ENCODE measurements at regions not wholly inside any gene's neighbourhood (a gene's known extent, or its start where the extent isn't known, plus 50 kb on each side); places are given as distances from the start of the nearest gene placed in this dataset.

DNA sequence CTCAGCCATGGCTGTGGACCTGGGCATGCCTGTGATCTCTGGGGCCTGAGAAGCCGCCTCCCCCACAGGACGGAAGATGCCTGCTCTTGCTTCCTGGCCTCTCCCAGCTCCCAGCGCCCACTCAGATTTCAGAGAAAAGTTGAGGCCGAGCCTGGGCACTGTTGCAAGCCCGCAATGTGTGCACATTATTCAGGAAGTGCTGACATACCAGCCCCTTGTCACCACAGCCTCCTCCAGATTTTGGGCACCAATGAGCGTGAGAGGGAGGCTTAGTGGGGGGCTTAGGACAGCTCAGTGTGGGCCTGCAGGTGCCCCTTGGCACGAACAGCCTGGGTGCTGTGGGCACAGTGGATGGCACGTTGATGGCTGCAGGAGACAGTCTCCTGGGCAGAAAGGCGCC is 1400.9 kb upstream of the ALCAM start:
- in situ Hi-C loops (cut with MboI): no loop called here
- intact Hi-C loops (cut with micrococcal nuclease; ENCODE audit: unreplicated experiment): no loop called here
- ATAC-seq (no peak), DNase-seq (ENCODE audit: low read depth, low spot score) (no peak), FAIRE-seq (no peak)
- Histone ChIP-seq H3K27ac (ENCODE audit: control insufficient read depth, insufficient read depth) (no peak overlapping the region), H2AFZ (ENCODE audit: control insufficient read depth, low read depth, low read length) (no peak overlapping the region), H3K4me3 (no peak overlapping the region), H3K9ac (ENCODE audit: control insufficient read depth, insufficient read depth, low read length) (no peak overlapping the region), H3K9me3 (replicated peaks; ENCODE audit: control insufficient read depth, insufficient read depth, low read length) (no peaks in the 10 kb centered on the region), H3K4me2 (ENCODE audit: control insufficient read depth, insufficient read depth) (no peak overlapping the region), H3K36me3 (ENCODE audit: control insufficient read depth in 2 of 2, insufficient read depth in 2 of 2, low read length in 1 of 2) (no peaks in the 10 kb centered on the region), H3K4me1 (ENCODE audit: control insufficient read depth, insufficient read depth, low read length) (no peaks in the 10 kb centered on the region), H3K79me2 (ENCODE audit: control insufficient read depth, insufficient read depth, low read length) (no peaks in the 10 kb centered on the region), H4K20me1 (ENCODE audit: control insufficient read depth, insufficient read depth) (no peaks in the 10 kb centered on the region), H3K27me3 (replicated peaks in 1 of 2; ENCODE audit: control insufficient read depth in 2 of 2, insufficient read depth in 2 of 2, low read length in 1 of 2) (no peaks in the 10 kb centered on the region)
- BruUV-seq (replicated peaks): no TSS peak
- ChIA-PET SMC1A (ENCODE audit: uncharacterized antibody, unreplicated experiment) (interaction anchor here (1.2 to 1.5 kb wide), 3 partner anchors 11 to 18 kb away, joined by 3 to 5 read pairs (median 3); no protein-coding TSS in a partner anchor), CTCF (interaction anchor here (0.8 to 2.7 kb wide), 2 partner anchors 10 to 13 kb away, joined by 3 to 14 read pairs; no protein-coding TSS in a partner anchor), POLR2A (interaction anchor here (1.1 kb wide), 1 partner anchor 10 kb away, joined by 4 read pairs; no protein-coding TSS in a partner anchor), RAD21 (ENCODE audit: unreplicated experiment) (no interaction called here)
- WGBS (ENCODE audit: insufficient coverage, insufficient replicate concordance, low lambda C conversion rate, missing lambda C conversion rate): 26% methylated on average over 9 of the region's 9 CpGs
- TF ChIP-seq MYC (IDR thresholded peaks at IDR 0.05; ENCODE audit: insufficient read depth, insufficient read length, insufficient replicate concordance, low read length, severe bottlenecking) (no peak), CHD1 (IDR thresholded peaks at IDR 0.05; ENCODE audit: low read depth, low read length) (no peak), BRCA1 (IDR thresholded peaks at IDR 0.05; ENCODE audit: low read depth, low read length) (no peak), SP1 (IDR thresholded peaks at IDR 0.05; ENCODE audit: low read depth, low read length) (no peak), PML (IDR thresholded peaks at IDR 0.05; ENCODE audit: low read length) (no peak), HDGF (IDR thresholded peaks at IDR 0.05) (no peak), TAF1 (IDR thresholded peaks at IDR 0.05; ENCODE audit: borderline replicate concordance, low read depth, low read length) (no peak), POLR2AphosphoS5 (IDR thresholded peaks at IDR 0.05; ENCODE audit: low read length) (no peak), RB1 (IDR thresholded peaks at IDR 0.05; ENCODE audit: borderline replicate concordance) (no peak), TCF3 (IDR thresholded peaks at IDR 0.05; ENCODE audit: borderline replicate concordance, insufficient read depth, low read depth, low read length) (no peak), PAX5 (IDR thresholded peaks at IDR 0.05; ENCODE audit: borderline replicate concordance, low read depth, low read length) (no peak), NFYA (IDR thresholded peaks at IDR 0.05; ENCODE audit: borderline replicate concordance, low read depth, low read length) (no peak), SIX5 (IDR thresholded peaks at IDR 0.05; ENCODE audit: low read depth, low read length, severe bottlenecking) (no peak), EZH2 (IDR thresholded peaks at IDR 0.05; ENCODE audit: borderline replicate concordance, control insufficient read depth, low read depth, low read length) (no peak), BHLHE40 (IDR thresholded peaks at IDR 0.05; ENCODE audit: borderline replicate concordance in 1 of 2, low read depth in 2 of 2, low read length in 1 of 2) (no peak)
- TF ChIP-seq, protein P1, sequence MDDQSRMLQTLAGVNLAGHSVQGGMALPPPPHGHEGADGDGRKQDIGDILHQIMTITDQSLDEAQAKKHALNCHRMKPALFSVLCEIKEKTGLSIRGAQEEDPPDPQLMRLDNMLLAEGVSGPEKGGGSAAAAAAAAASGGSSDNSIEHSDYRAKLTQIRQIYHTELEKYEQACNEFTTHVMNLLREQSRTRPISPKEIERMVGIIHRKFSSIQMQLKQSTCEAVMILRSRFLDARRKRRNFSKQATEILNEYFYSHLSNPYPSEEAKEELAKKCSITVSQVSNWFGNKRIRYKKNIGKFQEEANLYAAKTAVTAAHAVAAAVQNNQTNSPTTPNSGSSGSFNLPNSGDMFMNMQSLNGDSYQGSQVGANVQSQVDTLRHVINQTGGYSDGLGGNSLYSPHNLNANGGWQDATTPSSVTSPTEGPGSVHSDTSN (IDR thresholded peaks at IDR 0.05; ENCODE audit: insufficient replicate concordance, low read depth, low read length): no peak
- TF ChIP-seq, protein P2, sequence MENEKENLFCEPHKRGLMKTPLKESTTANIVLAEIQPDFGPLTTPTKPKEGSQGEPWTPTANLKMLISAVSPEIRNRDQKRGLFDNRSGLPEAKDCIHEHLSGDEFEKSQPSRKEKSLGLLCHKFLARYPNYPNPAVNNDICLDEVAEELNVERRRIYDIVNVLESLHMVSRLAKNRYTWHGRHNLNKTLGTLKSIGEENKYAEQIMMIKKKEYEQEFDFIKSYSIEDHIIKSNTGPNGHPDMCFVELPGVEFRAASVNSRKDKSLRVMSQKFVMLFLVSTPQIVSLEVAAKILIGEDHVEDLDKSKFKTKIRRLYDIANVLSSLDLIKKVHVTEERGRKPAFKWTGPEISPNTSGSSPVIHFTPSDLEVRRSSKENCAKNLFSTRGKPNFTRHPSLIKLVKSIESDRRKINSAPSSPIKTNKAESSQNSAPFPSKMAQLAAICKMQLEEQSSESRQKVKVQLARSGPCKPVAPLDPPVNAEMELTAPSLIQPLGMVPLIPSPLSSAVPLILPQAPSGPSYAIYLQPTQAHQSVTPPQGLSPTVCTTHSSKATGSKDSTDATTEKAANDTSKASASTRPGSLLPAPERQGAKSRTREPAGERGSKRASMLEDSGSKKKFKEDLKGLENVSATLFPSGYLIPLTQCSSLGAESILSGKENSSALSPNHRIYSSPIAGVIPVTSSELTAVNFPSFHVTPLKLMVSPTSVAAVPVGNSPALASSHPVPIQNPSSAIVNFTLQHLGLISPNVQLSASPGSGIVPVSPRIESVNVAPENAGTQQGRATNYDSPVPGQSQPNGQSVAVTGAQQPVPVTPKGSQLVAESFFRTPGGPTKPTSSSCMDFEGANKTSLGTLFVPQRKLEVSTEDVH (IDR thresholded peaks at IDR 0.05; ENCODE audit: low read depth, partially characterized antibody): no peak
- TF ChIP-seq, protein P3, sequence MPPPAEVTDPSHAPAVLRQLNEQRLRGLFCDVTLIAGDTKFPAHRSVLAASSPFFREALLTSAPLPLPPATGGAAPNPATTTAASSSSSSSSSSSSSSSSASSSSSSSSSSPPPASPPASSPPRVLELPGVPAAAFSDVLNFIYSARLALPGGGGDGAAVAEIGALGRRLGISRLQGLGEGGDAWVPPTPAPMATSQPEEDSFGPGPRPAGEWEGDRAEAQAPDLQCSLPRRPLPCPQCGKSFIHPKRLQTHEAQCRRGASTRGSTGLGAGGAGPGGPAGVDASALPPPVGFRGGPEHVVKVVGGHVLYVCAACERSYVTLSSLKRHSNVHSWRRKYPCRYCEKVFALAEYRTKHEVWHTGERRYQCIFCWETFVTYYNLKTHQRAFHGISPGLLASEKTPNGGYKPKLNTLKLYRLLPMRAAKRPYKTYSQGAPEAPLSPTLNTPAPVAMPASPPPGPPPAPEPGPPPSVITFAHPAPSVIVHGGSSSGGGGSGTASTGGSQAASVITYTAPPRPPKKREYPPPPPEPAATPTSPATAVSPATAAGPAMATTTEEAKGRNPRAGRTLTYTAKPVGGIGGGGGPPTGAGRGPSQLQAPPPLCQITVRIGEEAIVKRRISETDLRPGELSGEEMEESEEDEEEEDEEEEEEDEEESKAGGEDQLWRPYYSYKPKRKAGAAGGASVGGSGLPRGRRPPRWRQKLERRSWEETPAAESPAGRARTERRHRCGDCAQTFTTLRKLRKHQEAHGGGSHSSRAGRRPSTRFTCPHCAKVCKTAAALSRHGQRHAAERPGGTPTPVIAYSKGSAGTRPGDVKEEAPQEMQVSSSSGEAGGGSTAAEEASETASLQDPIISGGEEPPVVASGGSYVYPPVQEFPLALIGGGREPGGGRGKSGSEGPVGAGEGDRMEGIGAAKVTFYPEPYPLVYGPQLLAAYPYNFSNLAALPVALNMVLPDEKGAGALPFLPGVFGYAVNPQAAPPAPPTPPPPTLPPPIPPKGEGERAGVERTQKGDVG (CRISPR knock-in tag; IDR thresholded peaks at IDR 0.05): no peak
